ENCODE measurements at regions not wholly inside any gene's neighbourhood (a gene's known extent, or its start where the extent isn't known, plus 50 kb on each side); places are given as distances from the start of the nearest gene placed in this dataset.

DNA sequence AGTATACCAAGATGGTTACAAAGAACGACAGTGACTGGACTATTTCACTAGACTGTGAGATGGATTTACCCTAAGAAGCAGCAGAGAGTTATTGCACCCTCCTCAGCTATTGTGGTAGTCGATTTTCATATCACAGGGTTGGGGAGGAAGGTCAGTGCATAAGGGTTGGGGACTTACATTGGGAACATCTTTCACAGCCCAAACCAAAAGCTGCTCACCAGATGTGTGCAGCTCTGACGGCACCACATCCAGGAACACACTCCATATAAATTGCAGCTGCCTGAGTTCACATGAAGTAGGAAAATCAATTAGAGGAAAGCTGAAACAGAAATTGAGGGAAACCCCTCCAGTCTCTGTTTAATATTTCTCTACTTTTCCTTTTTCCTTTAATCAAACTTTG is 470.5 kb upstream of the NRSN1 start:
- Histone ChIP-seq H3K27ac (ENCODE audit: extremely low read length, insufficient read depth, low read length) (no peak overlapping the region), H3K4me2 (ENCODE audit: low read depth, low read length) (no peak overlapping the region), H2AFZ (ENCODE audit: low read length) (no peak overlapping the region), H3K79me2 (ENCODE audit: insufficient read depth, low read length) (no peaks in the 10 kb centered on the region), H3K36me3 (replicated peaks in 1 of 2; ENCODE audit: control insufficient read depth in 1 of 2, insufficient read depth in 2 of 2, low read length in 2 of 2) (no peaks in the 10 kb centered on the region), H3K4me1 (ENCODE audit: insufficient read depth, low read length) (peaks cover 4% of the 10 kb centered on the region; the same call in 1 of the 2 replicates), H4K20me1 (ENCODE audit: insufficient read depth, low read length) (no peaks in the 10 kb centered on the region), H3K9ac (ENCODE audit: insufficient read depth, low read depth, low read length) (no peak overlapping the region), H3K9me3 (ENCODE audit: low read length) (no peaks in the 10 kb centered on the region), H3K4me3 (replicated peaks in 1 of 3; ENCODE audit: insufficient read depth in 1 of 3, low read depth in 2 of 3, low read length in 3 of 3) (no peak overlapping the region), H3K27me3 (ENCODE audit: control insufficient read depth in 1 of 2, insufficient read depth in 2 of 2, low read length in 2 of 2) (no peaks in the 10 kb centered on the region)
- in situ Hi-C loops (cut with HindIII; ENCODE audit: extremely low pct_ligation_motif_present, low pct_unique_long_range_greater_than_20kb) = no loop called here
- ChIA-PET POLR2A (no interaction called here), CTCF (ENCODE audit: low intra/inter-chr PET ratio, low total read pairs) (no interaction called here)
- FAIRE-seq (no peak), DNase-seq (ENCODE audit: low spot score) (no peak), ATAC-seq (no peak)
- BruUV-seq (replicated peaks) = no TSS peak
- TF ChIP-seq ZMAT3 (CRISPR knock-in tag; conservative IDR thresholded peaks at IDR 0.05) (no peak), HES4 (CRISPR knock-in tag; IDR thresholded peaks at IDR 0.05; ENCODE audit: borderline replicate concordance) (no peak), SNRNP70 (IDR thresholded peaks at IDR 0.05; ENCODE audit: low read depth, low read length) (no peak), ZNF224 (CRISPR knock-in tag; IDR thresholded peaks at IDR 0.05) (no peak), ZNF777 (CRISPR knock-in tag; IDR thresholded peaks at IDR 0.05) (no peak), ZNF616 (CRISPR knock-in tag; IDR thresholded peaks at IDR 0.05; ENCODE audit: low read depth) (no peak)
- TF ChIP-seq, protein P1, sequence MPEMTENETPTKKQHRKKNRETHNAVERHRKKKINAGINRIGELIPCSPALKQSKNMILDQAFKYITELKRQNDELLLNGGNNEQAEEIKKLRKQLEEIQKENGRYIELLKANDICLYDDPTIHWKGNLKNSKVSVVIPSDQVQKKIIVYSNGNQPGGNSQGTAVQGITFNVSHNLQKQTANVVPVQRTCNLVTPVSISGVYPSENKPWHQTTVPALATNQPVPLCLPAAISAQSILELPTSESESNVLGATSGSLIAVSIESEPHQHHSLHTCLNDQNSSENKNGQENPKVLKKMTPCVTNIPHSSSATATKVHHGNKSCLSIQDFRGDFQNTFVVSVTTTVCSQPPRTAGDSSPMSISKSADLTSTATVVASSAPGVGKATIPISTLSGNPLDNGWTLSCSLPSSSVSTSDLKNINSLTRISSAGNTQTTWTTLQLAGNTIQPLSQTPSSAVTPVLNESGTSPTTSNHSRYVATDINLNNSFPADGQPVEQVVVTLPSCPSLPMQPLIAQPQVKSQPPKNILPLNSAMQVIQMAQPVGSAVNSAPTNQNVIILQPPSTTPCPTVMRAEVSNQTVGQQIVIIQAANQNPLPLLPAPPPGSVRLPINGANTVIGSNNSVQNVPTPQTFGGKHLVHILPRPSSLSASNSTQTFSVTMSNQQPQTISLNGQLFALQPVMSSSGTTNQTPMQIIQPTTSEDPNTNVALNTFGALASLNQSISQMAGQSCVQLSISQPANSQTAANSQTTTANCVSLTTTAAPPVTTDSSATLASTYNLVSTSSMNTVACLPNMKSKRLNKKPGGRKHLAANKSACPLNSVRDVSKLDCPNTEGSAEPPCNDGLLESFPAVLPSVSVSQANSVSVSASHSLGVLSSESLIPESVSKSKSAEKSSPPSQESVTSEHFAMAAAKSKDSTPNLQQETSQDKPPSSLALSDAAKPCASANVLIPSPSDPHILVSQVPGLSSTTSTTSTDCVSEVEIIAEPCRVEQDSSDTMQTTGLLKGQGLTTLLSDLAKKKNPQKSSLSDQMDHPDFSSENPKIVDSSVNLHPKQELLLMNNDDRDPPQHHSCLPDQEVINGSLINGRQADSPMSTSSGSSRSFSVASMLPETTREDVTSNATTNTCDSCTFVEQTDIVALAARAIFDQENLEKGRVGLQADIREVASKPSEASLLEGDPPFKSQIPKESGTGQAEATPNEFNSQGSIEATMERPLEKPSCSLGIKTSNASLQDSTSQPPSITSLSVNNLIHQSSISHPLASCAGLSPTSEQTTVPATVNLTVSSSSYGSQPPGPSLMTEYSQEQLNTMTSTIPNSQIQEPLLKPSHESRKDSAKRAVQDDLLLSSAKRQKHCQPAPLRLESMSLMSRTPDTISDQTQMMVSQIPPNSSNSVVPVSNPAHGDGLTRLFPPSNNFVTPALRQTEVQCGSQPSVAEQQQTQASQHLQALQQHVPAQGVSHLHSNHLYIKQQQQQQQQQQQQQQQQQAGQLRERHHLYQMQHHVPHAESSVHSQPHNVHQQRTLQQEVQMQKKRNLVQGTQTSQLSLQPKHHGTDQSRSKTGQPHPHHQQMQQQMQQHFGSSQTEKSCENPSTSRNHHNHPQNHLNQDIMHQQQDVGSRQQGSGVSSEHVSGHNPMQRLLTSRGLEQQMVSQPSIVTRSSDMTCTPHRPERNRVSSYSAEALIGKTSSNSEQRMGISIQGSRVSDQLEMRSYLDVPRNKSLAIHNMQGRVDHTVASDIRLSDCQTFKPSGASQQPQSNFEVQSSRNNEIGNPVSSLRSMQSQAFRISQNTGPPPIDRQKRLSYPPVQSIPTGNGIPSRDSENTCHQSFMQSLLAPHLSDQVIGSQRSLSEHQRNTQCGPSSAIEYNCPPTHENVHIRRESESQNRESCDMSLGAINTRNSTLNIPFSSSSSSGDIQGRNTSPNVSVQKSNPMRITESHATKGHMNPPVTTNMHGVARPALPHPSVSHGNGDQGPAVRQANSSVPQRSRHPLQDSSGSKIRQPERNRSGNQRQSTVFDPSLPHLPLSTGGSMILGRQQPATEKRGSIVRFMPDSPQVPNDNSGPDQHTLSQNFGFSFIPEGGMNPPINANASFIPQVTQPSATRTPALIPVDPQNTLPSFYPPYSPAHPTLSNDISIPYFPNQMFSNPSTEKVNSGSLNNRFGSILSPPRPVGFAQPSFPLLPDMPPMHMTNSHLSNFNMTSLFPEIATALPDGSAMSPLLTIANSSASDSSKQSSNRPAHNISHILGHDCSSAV (CRISPR knock-in tag; IDR thresholded peaks at IDR 0.05; ENCODE audit: borderline replicate concordance) = no peak
- TF ChIP-seq, protein P2, sequence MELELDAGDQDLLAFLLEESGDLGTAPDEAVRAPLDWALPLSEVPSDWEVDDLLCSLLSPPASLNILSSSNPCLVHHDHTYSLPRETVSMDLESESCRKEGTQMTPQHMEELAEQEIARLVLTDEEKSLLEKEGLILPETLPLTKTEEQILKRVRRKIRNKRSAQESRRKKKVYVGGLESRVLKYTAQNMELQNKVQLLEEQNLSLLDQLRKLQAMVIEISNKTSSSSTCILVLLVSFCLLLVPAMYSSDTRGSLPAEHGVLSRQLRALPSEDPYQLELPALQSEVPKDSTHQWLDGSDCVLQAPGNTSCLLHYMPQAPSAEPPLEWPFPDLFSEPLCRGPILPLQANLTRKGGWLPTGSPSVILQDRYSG (CRISPR knock-in tag; IDR thresholded peaks at IDR 0.05) = no peak
- TF ChIP-seq, protein P3, sequence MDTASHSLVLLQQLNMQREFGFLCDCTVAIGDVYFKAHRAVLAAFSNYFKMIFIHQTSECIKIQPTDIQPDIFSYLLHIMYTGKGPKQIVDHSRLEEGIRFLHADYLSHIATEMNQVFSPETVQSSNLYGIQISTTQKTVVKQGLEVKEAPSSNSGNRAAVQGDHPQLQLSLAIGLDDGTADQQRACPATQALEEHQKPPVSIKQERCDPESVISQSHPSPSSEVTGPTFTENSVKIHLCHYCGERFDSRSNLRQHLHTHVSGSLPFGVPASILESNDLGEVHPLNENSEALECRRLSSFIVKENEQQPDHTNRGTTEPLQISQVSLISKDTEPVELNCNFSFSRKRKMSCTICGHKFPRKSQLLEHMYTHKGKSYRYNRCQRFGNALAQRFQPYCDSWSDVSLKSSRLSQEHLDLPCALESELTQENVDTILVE (CRISPR knock-in tag; IDR thresholded peaks at IDR 0.05) = no peak
- TF ChIP-seq, protein P4, sequence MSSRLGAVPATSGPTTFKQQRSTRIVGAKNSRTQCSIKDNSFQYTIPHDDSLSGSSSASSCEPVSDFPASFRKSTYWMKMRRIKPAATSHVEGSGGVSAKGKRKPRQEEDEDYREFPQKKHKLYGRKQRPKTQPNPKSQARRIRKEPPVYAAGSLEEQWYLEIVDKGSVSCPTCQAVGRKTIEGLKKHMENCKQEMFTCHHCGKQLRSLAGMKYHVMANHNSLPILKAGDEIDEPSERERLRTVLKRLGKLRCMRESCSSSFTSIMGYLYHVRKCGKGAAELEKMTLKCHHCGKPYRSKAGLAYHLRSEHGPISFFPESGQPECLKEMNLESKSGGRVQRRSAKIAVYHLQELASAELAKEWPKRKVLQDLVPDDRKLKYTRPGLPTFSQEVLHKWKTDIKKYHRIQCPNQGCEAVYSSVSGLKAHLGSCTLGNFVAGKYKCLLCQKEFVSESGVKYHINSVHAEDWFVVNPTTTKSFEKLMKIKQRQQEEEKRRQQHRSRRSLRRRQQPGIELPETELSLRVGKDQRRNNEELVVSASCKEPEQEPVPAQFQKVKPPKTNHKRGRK (CRISPR knock-in tag; IDR thresholded peaks at IDR 0.05) = no peak
- intact Hi-C loops (cut with micrococcal nuclease; ENCODE audit: unreplicated experiment) = no loop called here
- 26% methylated on average over 3 of the region's 3 CpGs for WGBS (ENCODE audit: low lambda C conversion rate)

Data from HepG2 (cell line).